H1 (cell line): ENCODE measurements at regions not wholly inside any gene's neighbourhood (a gene's known extent, or its start where the extent isn't known, plus 50 kb on each side); places are given as distances from the start of the nearest gene placed in this dataset.

Experiments used
- CTCF ChIA-PET: fragments of 300-600 bp; sonication (Branson Sonifier 250); formaldehyde crosslinking; loops from one replicate; lab custom pipeline; 2021; ENCODE audit not compliant: partially characterized antibody; lab: Charles Lee
- POLR2A ChIA-PET: fragments of 300-600 bp; sonication (Branson Sonifier 250); formaldehyde crosslinking; loops from one replicate; lab custom pipeline; 2021; ENCODE audit warnings: inconsistent platforms; ENCODE audit not compliant: partially characterized antibody; lab: Charles Lee
- DNase-seq, 2 experiments: peaks; one replicate each; pipeline versions ENCODE4 v3.0.0 to v3.0.0-alpha.2; 2010 to 2022; ENCODE audit warnings: low spot score in 2 of 2, low read depth in 1 of 2, mixed read lengths in 1 of 2
- FAIRE-seq: peaks from 2 replicates; lab custom pipeline; 2011; peaks lifted over from hg19 to GRCh38; lab: Jason Lieb, UNC
- H2AFZ ChIP-seq: 2 replicates; pipeline ENCODE4 v1.8.1; 2012; ENCODE audit warnings: low read length, inconsistent platforms
- H2AK5ac ChIP-seq: 2 replicates; pipeline ENCODE4 v1.6.1; 2013; ENCODE audit warnings: low read depth, low read length
- H2BK120ac ChIP-seq: replicated peaks from 2 replicates; pipeline ENCODE3; 2013; ENCODE audit warnings: low read depth, low read length, inconsistent platforms
- H2BK12ac ChIP-seq: 2 replicates; pipeline ENCODE4 v1.6.1; 2013; ENCODE audit warnings: low read depth, low read length
- H2BK15ac ChIP-seq: 2 replicates; pipeline ENCODE4 v1.6.1; 2013; ENCODE audit warnings: low read length
- H2BK20ac ChIP-seq: 2 replicates; pipeline ENCODE4 v1.6.1; 2013; ENCODE audit warnings: low read length
- H2BK5ac ChIP-seq: 2 replicates; pipeline ENCODE4 v1.6.1; 2013; ENCODE audit warnings: low read depth, low read length
- H3K14ac ChIP-seq: 2 replicates; pipeline ENCODE4 v1.6.1; 2013; ENCODE audit warnings: inconsistent platforms; ENCODE audit not compliant: insufficient read length
- H3K18ac ChIP-seq: 2 replicates; pipeline ENCODE4 v1.6.1; 2013; ENCODE audit warnings: low read length; ENCODE audit errors: extremely low read depth
- H3K23ac ChIP-seq: 2 replicates; pipeline ENCODE4 v1.6.1; 2013; ENCODE audit warnings: inconsistent platforms; ENCODE audit not compliant: insufficient read length
- H3K23me2 ChIP-seq: 2 replicates; pipeline ENCODE4 v1.6.1; 2013; ENCODE audit warnings: low read depth, low read length
- H3K27ac ChIP-seq: 2 replicates; pipeline ENCODE4 v1.6.1; 2011; ENCODE audit warnings: low read depth, low read length, inconsistent platforms
- H3K27me3 ChIP-seq, 4 experiments: replicated peaks in 1 of 4; 1 replicate in 1 of 4; 2 replicates in 3 of 4; pipeline versions ENCODE4 v1.6.1 to v1.8.1; 2011 to 2013; ENCODE audit warnings: low read length in 3 of 4, mild to moderate bottlenecking in 3 of 4, inconsistent platforms in 2 of 4, mixed read lengths in 2 of 4, moderate library complexity in 1 of 4; ENCODE audit not compliant: control insufficient read depth in 3 of 4, insufficient read depth in 3 of 4; ENCODE audit errors: extremely low read depth in 1 of 4
- H3K36me3 ChIP-seq, 4 experiments: 2 replicates each; pipeline versions ENCODE4 v1.6.1 to v1.8.1; 2011 to 2013; ENCODE audit warnings: mild to moderate bottlenecking in 4 of 4, low read length in 3 of 4, moderate library complexity in 2 of 4, control low read depth in 1 of 4, inconsistent platforms in 1 of 4; ENCODE audit not compliant: insufficient read depth in 4 of 4, control insufficient read depth in 2 of 4
- H3K4ac ChIP-seq: replicated peaks from 2 replicates; pipeline ENCODE3; 2013; ENCODE audit warnings: low read length, low read depth, mixed read lengths, inconsistent platforms; ENCODE audit not compliant: insufficient read length
- H3K4me1 ChIP-seq, 4 experiments: replicated peaks in 1 of 4; 1 replicate in 1 of 4; 2 replicates in 3 of 4; pipeline versions ENCODE4 v1.6.1 to v1.8.1; 2011 to 2013; ENCODE audit warnings: low read length in 3 of 4, inconsistent platforms in 2 of 4, mixed read lengths in 1 of 4; ENCODE audit not compliant: insufficient read depth in 4 of 4, control insufficient read depth in 3 of 4
- H3K4me2 ChIP-seq, 2 experiments: 2 replicates each; pipeline versions ENCODE4 v1.6.1 to v1.8.1; 2011 to 2013; ENCODE audit warnings: low read depth in 2 of 2, low read length in 2 of 2, control low read depth in 1 of 2, inconsistent platforms in 1 of 2, mild to moderate bottlenecking in 1 of 2; ENCODE audit not compliant: insufficient read depth in 1 of 2
- H3K4me3 ChIP-seq, 4 experiments: fragments of 200-600, 300-600 bp in 1 of 4; sonication (generic), shearing (Covaris generic), sonication (Bioruptor Twin) in 1 of 4; 2 replicates each; pipeline versions ENCODE4 v1.5.1 to v1.8.1; 2011 to 2016; ENCODE audit warnings: low read length in 4 of 4, low read depth in 3 of 4, control low read depth in 2 of 4, inconsistent platforms in 2 of 4, mild to moderate bottlenecking in 2 of 4, mixed read lengths in 1 of 4, moderate library complexity in 1 of 4; ENCODE audit not compliant: insufficient read depth in 2 of 4; ENCODE audit errors: extremely low read depth in 1 of 4
- H3K56ac ChIP-seq: replicated peaks from 2 replicates; pipeline ENCODE3; 2013; ENCODE audit warnings: low read depth, mild to moderate bottlenecking, mixed read lengths, low read length, inconsistent platforms; ENCODE audit not compliant: insufficient read length
- H3K79me1 ChIP-seq: 2 replicates; pipeline ENCODE4 v1.6.1; 2013; ENCODE audit warnings: low read depth, low read length, control low read depth
- H3K79me2 ChIP-seq, 2 experiments: 2 replicates each; pipeline versions ENCODE4 v1.6.1 to v1.8.1; 2012 to 2013; ENCODE audit warnings: low read length in 2 of 2, mild to moderate bottlenecking in 2 of 2, inconsistent platforms in 1 of 2; ENCODE audit not compliant: insufficient read depth in 2 of 2, control insufficient read depth in 1 of 2
- H3K9ac ChIP-seq, 4 experiments: replicated peaks in 1 of 4; 1 replicate in 1 of 4; 2 replicates in 3 of 4; pipeline versions ENCODE4 v1.6.1 to v1.8.1; 2011 to 2013; ENCODE audit warnings: low read depth in 3 of 4, low read length in 3 of 4, control low read depth in 2 of 4, mild to moderate bottlenecking in 2 of 4, moderate library complexity in 2 of 4, inconsistent platforms in 1 of 4; ENCODE audit errors: extremely low read depth in 1 of 4
- H3K9me3 ChIP-seq, 2 experiments: 2 replicates each; pipeline versions ENCODE4 v1.6.1 to v1.8.1; 2012 to 2013; ENCODE audit warnings: mild to moderate bottlenecking in 2 of 2, moderate library complexity in 2 of 2, control low read depth in 1 of 2, inconsistent platforms in 1 of 2, low read depth in 1 of 2, low read length in 1 of 2, mixed read lengths in 1 of 2; ENCODE audit not compliant: insufficient read depth in 2 of 2
- H4K20me1 ChIP-seq, 2 experiments: replicated peaks in 1 of 2; 2 replicates each; pipeline versions ENCODE3 to v1.8.1; 2011 to 2013; ENCODE audit warnings: inconsistent platforms in 2 of 2, low read length in 2 of 2, mild to moderate bottlenecking in 1 of 2; ENCODE audit not compliant: insufficient read depth in 2 of 2, control insufficient read depth in 1 of 2
- H4K5ac ChIP-seq: 2 replicates; pipeline ENCODE4 v1.6.1; 2013; ENCODE audit warnings: low read length, low read depth, mixed read lengths, inconsistent platforms; ENCODE audit not compliant: insufficient read length
- H4K8ac ChIP-seq: 2 replicates; pipeline ENCODE4 v1.8.0; 2013; ENCODE audit warnings: mild to moderate bottlenecking, moderate library complexity, low read length, inconsistent platforms; ENCODE audit not compliant: insufficient read depth; ENCODE audit errors: extremely low read depth
- H4K91ac ChIP-seq: replicated peaks from 2 replicates; pipeline ENCODE3; 2013; ENCODE audit warnings: low read length, mixed read lengths, inconsistent platforms; ENCODE audit not compliant: insufficient read length
- CEBPB ChIP-seq: IDR thresholded peaks from 2 replicates; pipeline ENCODE4 v1.6.1; 2012; ENCODE audit warnings: low read depth, low read length
- WGBS, 2 experiments: shearing (Covaris generic) in 1 of 2; methylation state at CpG; one replicate each; pipeline versions ENCODE4 v1.1.6 to v1.1.7; 2013 to 2015; ENCODE audit warnings: low lambda C conversion rate in 2 of 2, mixed read lengths in 2 of 2, inconsistent platforms in 1 of 2, low coverage in 1 of 2, missing lambda C conversion rate in 1 of 2; ENCODE audit not compliant: insufficient replicate concordance in 2 of 2, insufficient coverage in 1 of 2, insufficient read length in 1 of 2; ENCODE audit errors: extremely low coverage in 1 of 2, missing lambda C conversion rate in 1 of 2; 5-methylcytosine and 5-hydroxymethylcytosine counted together

GRCh38 chr2:198214114-198214596 is 409.8 kb downstream of the PLCL1 start:
- no peak overlapping the region for H3K14ac ChIP-seq
- H2BK12ac ChIP-seq: no peak overlapping the region
- no peaks in the 10 kb centered on the region for H4K20me1 ChIP-seq
- no peak overlapping the region for H2BK120ac ChIP-seq
- H3K23me2 ChIP-seq: no peaks in the 10 kb centered on the region
- ChIA-PET CTCF (no interaction called here), POLR2A (no interaction called here)
- no peak overlapping the region for H3K4ac ChIP-seq
- no peaks in the 10 kb centered on the region for H3K79me2 ChIP-seq
- no peak overlapping the region for H3K9ac ChIP-seq
- H2BK5ac ChIP-seq: no peak overlapping the region
- H3K56ac ChIP-seq: no peak overlapping the region
- peak overlapping the region; percentile 62; the same call in 1 of the 2 replicates for H2AFZ ChIP-seq
- H3K4me2 ChIP-seq: no peak overlapping the region
- H3K4me3 ChIP-seq: no peak overlapping the region
- H4K5ac ChIP-seq: no peak overlapping the region
- no peak overlapping the region for H2BK15ac ChIP-seq
- WGBS, 2 experiments: 91% methylated on average over 5 of the region's 5 CpGs; no CpG with 5 or more reads in 1 of the 2 experiments
- DNase-seq (no peak), FAIRE-seq (no peak)
- H3K23ac ChIP-seq: no peak overlapping the region
- no peak overlapping the region for H3K18ac ChIP-seq
- H3K9me3 ChIP-seq: no peaks in the 10 kb centered on the region
- H4K91ac ChIP-seq: no peak overlapping the region
- no peak overlapping the region for H3K27ac ChIP-seq
- H3K79me1 ChIP-seq: no peaks in the 10 kb centered on the region
- H3K27me3 ChIP-seq: no peaks in the 10 kb centered on the region
- H2AK5ac ChIP-seq: no peak overlapping the region
- no peak overlapping the region for H4K8ac ChIP-seq
- no peak overlapping the region for H2BK20ac ChIP-seq
- no peaks in the 10 kb centered on the region for H3K36me3 ChIP-seq
- H3K4me1 ChIP-seq: no peaks in the 10 kb centered on the region
- peak; percentile 8; the same call in 1 of the 2 replicates for TF ChIP-seq CEBPB
